ENCODE measurements at regions not wholly inside any gene's neighbourhood (a gene's known extent, or its start where the extent isn't known, plus 50 kb on each side); places are given as distances from the start of the nearest gene placed in this dataset.

- Histone ChIP-seq H3K36me3 (ENCODE audit: insufficient read depth, low read length, poor library complexity, severe bottlenecking) (no peaks in the 10 kb centered on the region), H3K27ac (ENCODE audit: low read depth, low read length, poor library complexity, severe bottlenecking) (no peak overlapping the region), H3K9me3 (ENCODE audit: low read depth, low read length, poor library complexity, severe bottlenecking) (no peaks in the 10 kb centered on the region), H3K4me1 (ENCODE audit: insufficient read depth, low read length, poor library complexity, severe bottlenecking) (peaks cover 3% of the 10 kb centered on the region), H3K27me3 (replicated peaks; ENCODE audit: insufficient read depth, low read depth, low read length, poor library complexity) (peaks cover 28% of the 10 kb centered on the region), H3K4me3 (ENCODE audit: low read depth, low read length, poor library complexity, severe bottlenecking) (no peak overlapping the region)
- no peak for DNase-seq (ENCODE audit: low spot score)
- BruUV-seq (replicated peaks), result no TSS peak
- CTCF ChIA-PET, result no interaction called here
- no peak for TF ChIP-seq CTCF (conservative IDR thresholded peaks at IDR 0.05; ENCODE audit: low read depth, low read length)
- TF ChIP-seq EZH2 (IDR thresholded peaks at IDR 0.05; ENCODE audit: borderline replicate concordance, low read depth, low read length, poor library complexity, severe bottlenecking), result no peak
- POLR2A ChIA-PET (ENCODE audit: low non-redundant PET), result no interaction called here
- intact Hi-C loops (cut with micrococcal nuclease; ENCODE audit: unreplicated experiment), result no loop called here
These were observed 128.6 kb upstream of the ELL2 start for GRCh38 chr5:96090215-96090614.

GRCh38 chr5:96088706-96089498 is 127.3 kb upstream of the ELL2 start:
- Histone ChIP-seq H3K36me3 (ENCODE audit: insufficient read depth, low read length, poor library complexity, severe bottlenecking) (no peaks in the 10 kb centered on the region), H3K4me1 (ENCODE audit: insufficient read depth, low read length, poor library complexity, severe bottlenecking) (peaks cover 16% of the 10 kb centered on the region), H3K27ac (ENCODE audit: low read depth, low read length, poor library complexity, severe bottlenecking) (no peak overlapping the region), H3K4me3 (ENCODE audit: low read depth, low read length, poor library complexity, severe bottlenecking) (no peak overlapping the region), H3K27me3 (replicated peaks; ENCODE audit: insufficient read depth, low read depth, low read length, poor library complexity) (peaks cover 40% of the 10 kb centered on the region), H3K9me3 (ENCODE audit: low read depth, low read length, poor library complexity, severe bottlenecking) (no peaks in the 10 kb centered on the region)
- TF ChIP-seq CTCF (conservative IDR thresholded peaks at IDR 0.05; ENCODE audit: low read depth, low read length), result no peak
- no peak for TF ChIP-seq EZH2 (IDR thresholded peaks at IDR 0.05; ENCODE audit: borderline replicate concordance, low read depth, low read length, poor library complexity, severe bottlenecking)
- ChIA-PET CTCF (no interaction called here), POLR2A (ENCODE audit: low non-redundant PET) (no interaction called here)
- DNase-seq (ENCODE audit: low spot score), result no peak
- intact Hi-C loops (cut with micrococcal nuclease; ENCODE audit: unreplicated experiment), result no loop called here
- BruUV-seq (replicated peaks), result no TSS peak

GRCh38 chr5:96087939-96088338 is 126.3 kb upstream of the ELL2 start:
- no peaks in the 10 kb centered on the region for H3K9me3 ChIP-seq (ENCODE audit: low read depth, low read length, poor library complexity, severe bottlenecking)
- H3K27ac ChIP-seq (ENCODE audit: low read depth, low read length, poor library complexity, severe bottlenecking), result no peak overlapping the region
- POLR2A ChIA-PET (ENCODE audit: low non-redundant PET), result no interaction called here
- no peaks in the 10 kb centered on the region for H3K36me3 ChIP-seq (ENCODE audit: insufficient read depth, low read length, poor library complexity, severe bottlenecking)
- no peak for DNase-seq (ENCODE audit: low spot score)
- BruUV-seq (replicated peaks), result no TSS peak
- CTCF ChIA-PET, result no interaction called here
- TF ChIP-seq CTCF (conservative IDR thresholded peaks at IDR 0.05; ENCODE audit: low read depth, low read length) (no peak), EZH2 (IDR thresholded peaks at IDR 0.05; ENCODE audit: borderline replicate concordance, low read depth, low read length, poor library complexity, severe bottlenecking) (no peak)
- H3K27me3 ChIP-seq (replicated peaks; ENCODE audit: insufficient read depth, low read depth, low read length, poor library complexity), result peaks cover 40% of the 10 kb centered on the region
- intact Hi-C loops (cut with micrococcal nuclease; ENCODE audit: unreplicated experiment), result no loop called here
- H3K4me1 ChIP-seq (ENCODE audit: insufficient read depth, low read length, poor library complexity, severe bottlenecking), result peaks cover 23% of the 10 kb centered on the region
- no peak overlapping the region for H3K4me3 ChIP-seq (ENCODE audit: low read depth, low read length, poor library complexity, severe bottlenecking)
